MM.1S (cell line): ENCODE measurements at regions not wholly inside any gene's neighbourhood (a gene's known extent, or its start where the extent isn't known, plus 50 kb on each side); places are given as distances from the start of the nearest gene placed in this dataset.

Experiments
- DNase-seq: peaks from one replicate; pipeline ENCODE4 v3.0.0-alpha.2; 2015
- H2AFZ ChIP-seq: fragments of 300-600 bp; sonication (generic); 2 replicates; pipeline ENCODE4 v1.6.0; 2016; ENCODE audit warnings: antibody characterized with exemption, low read length
- H3F3A ChIP-seq: fragments of 300-600 bp; sonication (generic); 2 replicates; pipeline ENCODE4 v1.6.1; 2016; ENCODE audit warnings: mild to moderate bottlenecking, antibody characterized with exemption, low read length, moderate library complexity, mixed read lengths; ENCODE audit not compliant: insufficient read depth
- H3K27ac ChIP-seq: fragments of 300-600 bp; sonication (generic); 2 replicates; pipeline ENCODE4 v1.5.1; 2016; ENCODE audit warnings: mild to moderate bottlenecking, low read length
- H3K27me3 ChIP-seq: fragments of 300-600 bp; sonication (generic); replicated peaks from 2 replicates; pipeline ENCODE4 v1.6.0; 2016; ENCODE audit warnings: low read length; ENCODE audit not compliant: insufficient read depth
- H3K36me3 ChIP-seq: fragments of 300-600 bp; sonication (generic); replicated peaks from 2 replicates; pipeline ENCODE4 v1.6.1; 2016; ENCODE audit warnings: mild to moderate bottlenecking, low read length, mixed read lengths; ENCODE audit not compliant: insufficient read depth
- H3K4me1 ChIP-seq: fragments of 300-600 bp; sonication (generic); 2 replicates; pipeline ENCODE4 v1.6.1; 2016; ENCODE audit warnings: low read length, mixed read lengths
- H3K4me2 ChIP-seq: fragments of 300-600 bp; sonication (generic); 2 replicates; pipeline ENCODE4 v1.6.0; 2016; ENCODE audit warnings: low read depth, low read length
- H3K4me3 ChIP-seq: fragments of 300-600 bp; sonication (generic); 2 replicates; pipeline ENCODE4 v1.5.1; 2016; ENCODE audit warnings: low read length, mixed read lengths
- H3K79me2 ChIP-seq: fragments of 300-600 bp; sonication (generic); 2 replicates; pipeline ENCODE4 v1.6.1; 2016; ENCODE audit warnings: mixed run types, low read length, mixed read lengths
- H3K9ac ChIP-seq: fragments of 300-600 bp; sonication (generic); 2 replicates; pipeline ENCODE4 v1.6.1; 2016; ENCODE audit warnings: low read length, mixed read lengths
- H3K9me2 ChIP-seq: fragments of 300-600 bp; sonication (generic); replicated peaks from 2 replicates; pipeline ENCODE4 v1.6.1; 2016; ENCODE audit warnings: mild to moderate bottlenecking, low read length, mixed read lengths; ENCODE audit not compliant: insufficient read depth
- H3K9me3 ChIP-seq: fragments of 300-600 bp; sonication (generic); replicated peaks from 2 replicates; pipeline ENCODE4 v1.6.1; 2016; ENCODE audit warnings: mild to moderate bottlenecking, low read length, mixed read lengths; ENCODE audit not compliant: insufficient read depth
- H4K20me1 ChIP-seq: fragments of 300-600 bp; sonication (generic); 2 replicates; pipeline ENCODE4 v1.6.1; 2016; ENCODE audit warnings: mild to moderate bottlenecking, low read length, moderate library complexity, mixed read lengths; ENCODE audit not compliant: insufficient read depth
- EZH2 ChIP-seq: fragments of 300-600 bp; sonication (generic); optimal IDR thresholded peaks from 2 replicates; pipeline ENCODE3; 2017; ENCODE audit warnings: low read depth, mild to moderate bottlenecking, antibody characterized with exemption, low read length, mixed read lengths
- EZH2phosphoT487 ChIP-seq: fragments of 300-600 bp; sonication (generic); IDR thresholded peaks from 2 replicates; pipeline ENCODE4 v1.6.1; 2018; ENCODE audit warnings: antibody characterized with exemption, low read length
- TF ChIP-seq, protein P1 (sequence below): fragments of 300-600 bp; sonication (generic); IDR thresholded peaks from 2 replicates; pipeline ENCODE4 v1.5.1; 2016; ENCODE audit warnings: antibody characterized with exemption, low read length, mixed read lengths

DNA sequence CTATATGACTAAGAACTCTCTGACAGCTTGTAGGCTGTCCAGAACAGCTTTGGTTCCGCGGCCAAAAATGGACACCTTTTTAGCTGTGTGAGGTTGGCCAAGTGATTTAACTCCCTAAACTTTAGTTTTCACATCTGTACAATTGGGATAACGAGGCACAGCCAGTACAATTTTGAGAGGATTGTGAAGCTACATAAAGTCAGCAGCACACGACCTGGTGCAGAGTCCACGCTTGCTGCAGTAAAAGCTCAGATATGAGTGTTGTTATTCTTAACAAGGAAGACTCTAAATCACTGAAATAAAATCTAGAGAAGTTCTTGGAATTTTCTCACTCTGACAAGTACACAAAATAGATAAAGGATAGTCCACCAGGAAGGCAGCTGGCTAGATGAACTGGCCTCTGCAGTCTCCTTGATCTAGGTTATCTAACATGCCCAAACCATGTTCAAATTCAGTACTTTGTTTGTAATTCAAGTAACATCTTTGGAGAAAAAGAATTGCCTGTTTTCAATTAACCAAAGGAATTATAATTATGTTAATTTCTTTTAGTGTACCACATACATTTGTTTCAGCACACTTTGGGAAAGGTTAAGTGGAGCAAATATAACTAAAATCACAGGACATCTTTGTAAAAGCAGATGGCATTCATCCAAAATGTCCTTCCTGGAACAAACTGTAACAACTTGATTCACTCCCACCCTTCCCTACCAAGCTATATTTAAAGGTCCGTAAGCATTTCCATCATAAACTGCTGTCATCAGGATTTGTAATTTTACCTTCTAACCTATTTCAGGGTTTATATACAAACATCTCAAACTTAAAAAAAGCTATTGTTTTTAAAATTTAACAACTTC lies 201.7 kb upstream of the STK17B start:
- Histone ChIP-seq H3K79me2 (no peaks in the 10 kb centered on the region), H3K9me2 (no peaks in the 10 kb centered on the region), H3K27me3 (no peaks in the 10 kb centered on the region), H3F3A (no peaks in the 10 kb centered on the region), H3K4me2 (no peak overlapping the region), H3K27ac (no peak overlapping the region), H3K4me1 (no peaks in the 10 kb centered on the region), H3K36me3 (no peaks in the 10 kb centered on the region), H2AFZ (no peak overlapping the region), H4K20me1 (no peaks in the 10 kb centered on the region), H3K4me3 (no peak overlapping the region), H3K9me3 (no peaks in the 10 kb centered on the region), H3K9ac (no peak overlapping the region)
- no peak for DNase-seq
- TF ChIP-seq EZH2phosphoT487 (no peak), EZH2 (no peak)

DNA sequence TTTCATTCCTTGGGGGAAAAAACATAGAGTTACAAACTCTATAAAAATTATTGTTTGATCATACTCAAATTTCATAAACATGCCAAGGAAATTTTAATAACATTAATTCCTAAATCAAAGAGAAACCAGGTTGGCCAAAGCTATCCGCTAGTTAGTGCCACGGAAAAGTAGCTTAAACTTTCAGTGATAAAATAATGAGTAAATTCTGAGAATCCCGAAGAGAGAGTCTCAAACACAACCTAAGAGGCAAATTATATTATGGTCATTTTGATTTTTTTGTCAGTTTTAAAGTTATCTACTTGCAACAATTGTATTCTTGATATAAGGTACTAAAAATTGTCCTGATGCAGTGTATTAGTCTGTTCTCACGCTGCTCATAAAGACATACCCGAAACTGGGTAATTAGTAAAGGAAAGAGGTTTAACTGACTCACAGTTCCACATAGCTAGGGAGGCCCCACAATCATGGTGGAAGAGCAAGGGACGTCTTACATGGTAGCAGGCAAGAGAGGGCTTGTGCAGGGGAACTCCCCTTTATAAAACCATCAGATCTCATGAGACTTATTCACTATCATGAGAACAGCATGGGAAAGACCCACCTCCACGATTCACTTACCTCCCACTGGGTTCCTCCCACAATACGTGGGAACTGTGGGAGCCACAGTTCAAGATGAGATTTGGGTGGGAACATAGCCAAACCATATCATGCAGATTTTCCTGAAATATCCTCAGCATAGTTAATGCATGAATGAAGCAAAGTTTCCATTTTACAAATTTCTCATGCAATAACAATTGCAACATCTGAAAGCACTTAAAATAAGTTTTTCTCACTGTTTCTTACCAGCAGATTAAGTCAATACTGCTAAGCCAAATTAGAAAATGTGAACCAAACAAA lies 205.9 kb upstream of the STK17B start:
- DNase-seq: no peak
- Histone ChIP-seq H3K9me3 (no peaks in the 10 kb centered on the region), H3K36me3 (no peaks in the 10 kb centered on the region), H3F3A (no peaks in the 10 kb centered on the region), H3K9ac (no peak overlapping the region), H3K4me1 (no peaks in the 10 kb centered on the region), H3K4me3 (no peak overlapping the region), H4K20me1 (no peaks in the 10 kb centered on the region), H3K27me3 (no peaks in the 10 kb centered on the region), H3K27ac (no peak overlapping the region), H3K79me2 (no peaks in the 10 kb centered on the region), H2AFZ (no peak overlapping the region), H3K4me2 (no peak overlapping the region), H3K9me2 (no peaks in the 10 kb centered on the region)
- TF ChIP-seq EZH2: no peak
- TF ChIP-seq, protein P1, sequence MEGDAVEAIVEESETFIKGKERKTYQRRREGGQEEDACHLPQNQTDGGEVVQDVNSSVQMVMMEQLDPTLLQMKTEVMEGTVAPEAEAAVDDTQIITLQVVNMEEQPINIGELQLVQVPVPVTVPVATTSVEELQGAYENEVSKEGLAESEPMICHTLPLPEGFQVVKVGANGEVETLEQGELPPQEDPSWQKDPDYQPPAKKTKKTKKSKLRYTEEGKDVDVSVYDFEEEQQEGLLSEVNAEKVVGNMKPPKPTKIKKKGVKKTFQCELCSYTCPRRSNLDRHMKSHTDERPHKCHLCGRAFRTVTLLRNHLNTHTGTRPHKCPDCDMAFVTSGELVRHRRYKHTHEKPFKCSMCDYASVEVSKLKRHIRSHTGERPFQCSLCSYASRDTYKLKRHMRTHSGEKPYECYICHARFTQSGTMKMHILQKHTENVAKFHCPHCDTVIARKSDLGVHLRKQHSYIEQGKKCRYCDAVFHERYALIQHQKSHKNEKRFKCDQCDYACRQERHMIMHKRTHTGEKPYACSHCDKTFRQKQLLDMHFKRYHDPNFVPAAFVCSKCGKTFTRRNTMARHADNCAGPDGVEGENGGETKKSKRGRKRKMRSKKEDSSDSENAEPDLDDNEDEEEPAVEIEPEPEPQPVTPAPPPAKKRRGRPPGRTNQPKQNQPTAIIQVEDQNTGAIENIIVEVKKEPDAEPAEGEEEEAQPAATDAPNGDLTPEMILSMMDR: no peak
- TF ChIP-seq EZH2phosphoT487: no peak

DNA sequence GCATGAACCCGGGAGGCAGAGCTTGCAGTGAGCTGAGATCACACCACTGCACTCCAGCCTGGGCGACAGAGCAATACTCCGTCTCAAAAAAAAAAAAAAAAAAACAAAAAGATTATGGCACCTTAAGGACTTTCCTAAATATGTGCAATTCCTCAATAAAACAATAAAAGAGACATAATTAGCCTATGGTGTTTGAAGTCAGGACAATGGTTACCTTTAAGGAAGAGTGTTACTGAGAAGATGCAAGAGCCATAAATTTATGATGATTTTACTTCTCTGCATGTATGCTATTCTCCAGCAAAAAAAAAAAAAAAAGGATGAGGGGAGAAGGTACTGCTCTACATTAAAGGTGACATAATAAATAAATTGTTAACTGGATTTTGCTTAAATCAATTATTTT lies 208.2 kb upstream of the STK17B start:
- no peaks in the 10 kb centered on the region for H3K79me2 ChIP-seq
- no peak for DNase-seq
- no peaks in the 10 kb centered on the region for H3K9me2 ChIP-seq
- no peaks in the 10 kb centered on the region for H3K9me3 ChIP-seq
- H3K9ac ChIP-seq: no peak overlapping the region
- H3K4me3 ChIP-seq: no peak overlapping the region
- no peaks in the 10 kb centered on the region for H3K27me3 ChIP-seq
- no peak overlapping the region for H2AFZ ChIP-seq
- no peaks in the 10 kb centered on the region for H3F3A ChIP-seq
- peaks cover 3% of the 10 kb centered on the region; the same call in 1 of the 2 replicates for H3K4me1 ChIP-seq
- H4K20me1 ChIP-seq: no peaks in the 10 kb centered on the region
- H3K27ac ChIP-seq: no peak overlapping the region
- no peak overlapping the region for H3K4me2 ChIP-seq
- TF ChIP-seq, protein P1: no peak
- no peaks in the 10 kb centered on the region for H3K36me3 ChIP-seq
